ENCODE measurements at regions not wholly inside any gene's neighbourhood (a gene's known extent, or its start where the extent isn't known, plus 50 kb on each side); places are given as distances from the start of the nearest gene placed in this dataset.
"Not testable (repeated sequence)": the region's sequence is repeated elsewhere in the genome, so short reads cannot be mapped to it uniquely, and the experiment has no call there.

DNA sequence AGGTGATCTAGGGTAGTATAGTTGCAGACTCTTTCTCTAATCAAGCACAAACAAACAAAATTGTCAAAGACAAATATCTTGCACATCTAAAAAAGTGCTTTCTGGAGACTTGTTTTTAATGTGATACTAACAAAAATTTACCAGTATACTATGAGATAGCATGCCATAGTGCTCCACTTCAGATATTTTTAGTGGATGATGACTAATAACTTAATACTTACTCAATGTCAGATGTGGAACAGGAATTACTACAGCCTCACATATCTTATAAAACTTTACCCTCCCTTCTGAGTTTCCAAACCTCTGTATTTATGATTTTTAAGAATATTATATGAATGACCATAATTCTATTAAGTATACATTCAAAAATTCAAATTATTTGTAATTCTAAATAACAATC is 1162.0 kb upstream of the SLC39A10 start:
- H3K27ac ChIP-seq: no peak overlapping the region
- TF ChIP-seq ZFX (IDR thresholded peaks at IDR 0.05; ENCODE audit: borderline replicate concordance): no peak
- TF ChIP-seq, protein P1, sequence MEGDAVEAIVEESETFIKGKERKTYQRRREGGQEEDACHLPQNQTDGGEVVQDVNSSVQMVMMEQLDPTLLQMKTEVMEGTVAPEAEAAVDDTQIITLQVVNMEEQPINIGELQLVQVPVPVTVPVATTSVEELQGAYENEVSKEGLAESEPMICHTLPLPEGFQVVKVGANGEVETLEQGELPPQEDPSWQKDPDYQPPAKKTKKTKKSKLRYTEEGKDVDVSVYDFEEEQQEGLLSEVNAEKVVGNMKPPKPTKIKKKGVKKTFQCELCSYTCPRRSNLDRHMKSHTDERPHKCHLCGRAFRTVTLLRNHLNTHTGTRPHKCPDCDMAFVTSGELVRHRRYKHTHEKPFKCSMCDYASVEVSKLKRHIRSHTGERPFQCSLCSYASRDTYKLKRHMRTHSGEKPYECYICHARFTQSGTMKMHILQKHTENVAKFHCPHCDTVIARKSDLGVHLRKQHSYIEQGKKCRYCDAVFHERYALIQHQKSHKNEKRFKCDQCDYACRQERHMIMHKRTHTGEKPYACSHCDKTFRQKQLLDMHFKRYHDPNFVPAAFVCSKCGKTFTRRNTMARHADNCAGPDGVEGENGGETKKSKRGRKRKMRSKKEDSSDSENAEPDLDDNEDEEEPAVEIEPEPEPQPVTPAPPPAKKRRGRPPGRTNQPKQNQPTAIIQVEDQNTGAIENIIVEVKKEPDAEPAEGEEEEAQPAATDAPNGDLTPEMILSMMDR (IDR thresholded peaks at IDR 0.05): no peak

DNA sequence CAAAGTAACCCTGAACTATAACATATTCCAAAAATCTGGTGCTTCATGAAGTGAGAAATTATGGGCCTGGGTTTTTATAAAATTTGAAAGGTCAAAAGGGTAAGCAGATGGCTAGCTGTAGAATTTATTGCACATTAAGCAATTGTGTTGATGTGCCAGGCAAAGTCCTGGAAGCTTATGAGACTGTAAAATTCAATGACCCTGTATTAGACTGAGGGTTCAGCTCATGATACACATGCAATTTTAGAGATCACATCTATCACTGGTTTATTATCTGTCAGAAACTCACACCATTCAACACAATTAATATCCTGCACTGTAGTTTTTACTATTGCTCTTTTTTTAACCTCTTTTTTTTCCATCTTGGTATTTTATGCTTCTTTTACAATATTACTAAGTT is 1162.6 kb upstream of the SLC39A10 start:
- TF ChIP-seq, protein P1 (IDR thresholded peaks at IDR 0.05): no peak
- no peak for TF ChIP-seq ZFX (IDR thresholded peaks at IDR 0.05; ENCODE audit: borderline replicate concordance)

DNA sequence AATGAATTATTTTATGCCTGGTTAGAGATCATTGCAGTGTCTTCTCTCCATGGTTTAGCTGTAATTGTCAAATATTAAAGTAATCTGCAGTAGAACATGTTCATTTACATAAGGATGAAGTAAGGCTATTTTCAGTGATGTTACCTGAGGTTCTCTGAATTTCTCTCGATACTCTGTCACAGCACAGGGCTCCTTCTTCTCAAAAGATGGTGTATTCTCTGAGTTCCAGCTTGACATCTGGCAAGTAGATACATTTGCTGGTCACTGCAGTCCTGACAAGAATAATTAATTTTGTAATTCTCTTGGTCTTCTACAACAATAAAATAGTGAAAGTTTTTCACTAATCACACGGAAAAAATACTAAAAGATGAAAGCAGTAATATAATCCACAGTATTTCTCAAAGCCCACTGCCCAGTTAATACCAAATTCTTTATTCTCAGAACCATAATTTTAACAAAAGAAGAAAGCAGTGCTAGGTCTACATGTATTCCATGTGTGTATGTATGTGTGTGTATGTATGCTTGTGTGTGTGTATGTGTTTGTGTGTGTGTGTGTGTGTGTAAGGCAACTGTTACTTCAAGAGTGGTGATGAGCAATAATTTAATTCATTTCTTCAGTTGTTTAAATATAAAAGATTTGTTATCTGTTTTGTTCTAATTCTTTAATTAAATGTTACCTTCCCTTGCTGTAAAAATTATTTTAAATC is 1165.5 kb upstream of the SLC39A10 start:
- no peak overlapping the region for H3K27ac ChIP-seq
- TF ChIP-seq ZFX (IDR thresholded peaks at IDR 0.05; ENCODE audit: borderline replicate concordance): no peak
- TF ChIP-seq, protein P1 (IDR thresholded peaks at IDR 0.05): no peak

More for the DNA sequence above, 1162.6 kb upstream of the SLC39A10 start:
- H3K27ac ChIP-seq: no peak overlapping the region

GRCh38 chr2:194486326-194486725 is 1170.7 kb upstream of the SLC39A10 start:
- TF ChIP-seq, protein P1 (IDR thresholded peaks at IDR 0.05): no peak
- TF ChIP-seq ZFX (IDR thresholded peaks at IDR 0.05; ENCODE audit: borderline replicate concordance): no peak
- no peak overlapping the region for H3K27ac ChIP-seq

GRCh38 chr2:194483041-194483440 is 1174.0 kb upstream of the SLC39A10 start:
- TF ChIP-seq, protein P1 (IDR thresholded peaks at IDR 0.05): no peak
- TF ChIP-seq ZFX (IDR thresholded peaks at IDR 0.05; ENCODE audit: borderline replicate concordance): no peak

DNA sequence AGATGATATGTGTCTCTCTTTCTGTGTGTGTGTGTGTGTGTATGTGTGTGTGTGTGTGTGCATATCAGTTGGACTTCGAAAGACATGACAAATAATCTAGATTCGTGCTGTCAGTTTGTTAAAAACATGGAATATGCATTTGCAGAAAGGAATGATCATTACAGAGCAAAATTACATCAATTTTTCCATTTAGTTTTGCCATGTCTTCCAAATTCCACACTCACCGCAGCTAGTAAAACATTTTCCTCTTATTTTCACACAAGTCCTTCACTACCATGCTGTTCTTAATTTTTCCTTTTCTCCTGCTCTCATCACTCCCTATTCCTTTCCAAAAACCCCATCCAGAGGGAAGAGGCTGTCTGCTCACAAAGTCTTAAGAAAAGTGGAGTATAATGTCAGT is 1191.4 kb upstream of the SLC39A10 start:
- TF ChIP-seq, protein P1 (IDR thresholded peaks at IDR 0.05): no peak
- TF ChIP-seq ZFX (IDR thresholded peaks at IDR 0.05; ENCODE audit: borderline replicate concordance): no peak
- H3K27ac ChIP-seq: 0 out of 2 replicates have a peak overlapping the region, but pooled peaks have one; percentile 10

More at GRCh38 chr2:194483041-194483440, 1174.0 kb upstream of the SLC39A10 start:
- no peak overlapping the region for H3K27ac ChIP-seq

DNA sequence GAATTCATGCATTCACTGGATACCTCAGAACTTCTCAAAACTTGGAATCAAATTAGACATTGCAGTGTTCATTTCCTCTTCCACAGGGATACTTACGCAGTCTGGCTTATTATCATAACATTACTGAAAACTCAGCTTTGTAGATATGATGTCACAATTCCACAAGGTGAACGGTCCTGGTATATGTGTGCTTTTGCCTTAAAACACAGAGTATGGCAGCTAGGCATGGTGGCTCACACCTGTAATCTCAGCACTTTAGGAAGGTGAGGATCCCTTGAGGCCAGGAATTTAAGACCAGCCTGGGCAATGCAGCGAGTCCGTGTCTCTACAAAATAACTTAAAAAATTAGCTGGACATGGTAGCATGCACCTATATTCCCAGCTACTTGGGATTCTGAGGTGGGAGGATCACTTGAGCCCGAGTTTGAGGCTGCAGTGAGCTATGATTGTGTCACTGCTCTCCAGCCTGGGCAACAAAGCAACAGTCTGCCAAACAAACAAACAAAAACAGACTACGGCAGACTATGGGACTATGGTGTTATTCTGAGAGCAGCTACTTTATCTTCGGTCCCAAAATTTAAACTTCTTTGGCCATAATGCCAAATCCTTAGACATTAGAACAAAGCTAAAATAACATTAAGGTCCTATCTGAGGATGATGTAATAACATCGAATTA is 1191.9 kb upstream of the SLC39A10 start:
- TF ChIP-seq ZFX (IDR thresholded peaks at IDR 0.05; ENCODE audit: borderline replicate concordance): no peak
- TF ChIP-seq, protein P1 (IDR thresholded peaks at IDR 0.05): no peak
- 0 out of 2 replicates have a peak overlapping the region, but pooled peaks have one; percentile 10 for H3K27ac ChIP-seq

DNA sequence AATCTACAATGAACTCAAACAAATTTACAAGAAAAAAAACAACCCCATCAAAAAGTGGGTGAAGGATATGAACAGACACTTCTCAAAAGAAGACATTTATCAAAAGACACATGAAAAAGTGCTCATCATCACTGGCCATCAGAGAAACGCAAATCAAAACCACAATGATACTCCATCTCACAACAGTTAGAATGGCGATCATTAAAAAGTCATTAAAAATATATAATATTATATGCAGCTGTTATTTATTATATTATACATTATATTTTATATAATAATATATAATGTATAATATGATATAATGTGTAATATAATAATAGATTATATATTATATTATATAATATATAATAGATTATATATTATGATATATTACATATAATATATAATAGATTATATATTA is 1194.1 kb upstream of the SLC39A10 start:
- not testable (repeated sequence) for H3K27ac ChIP-seq

Measured in 22Rv1 (cell line).